Stimulated activated CD4-positive, alpha-beta T cell treated with anti-CD3 and anti-CD28 coated beads, TNF-alpha, amount 100 ng/mL, for 48 hours (primary cell): ENCODE measurements at regions not wholly inside any gene's neighbourhood (a gene's known extent, or its start where the extent isn't known, plus 50 kb on each side); places are given as distances from the start of the nearest gene placed in this dataset.

ENCODE experiments used
- DNase-seq, 3 donors: peaks; one replicate each; pipeline ENCODE4 v3.0.0-alpha.2; 2020; ENCODE audit warnings: low read depth in 3 of 3

DNA sequence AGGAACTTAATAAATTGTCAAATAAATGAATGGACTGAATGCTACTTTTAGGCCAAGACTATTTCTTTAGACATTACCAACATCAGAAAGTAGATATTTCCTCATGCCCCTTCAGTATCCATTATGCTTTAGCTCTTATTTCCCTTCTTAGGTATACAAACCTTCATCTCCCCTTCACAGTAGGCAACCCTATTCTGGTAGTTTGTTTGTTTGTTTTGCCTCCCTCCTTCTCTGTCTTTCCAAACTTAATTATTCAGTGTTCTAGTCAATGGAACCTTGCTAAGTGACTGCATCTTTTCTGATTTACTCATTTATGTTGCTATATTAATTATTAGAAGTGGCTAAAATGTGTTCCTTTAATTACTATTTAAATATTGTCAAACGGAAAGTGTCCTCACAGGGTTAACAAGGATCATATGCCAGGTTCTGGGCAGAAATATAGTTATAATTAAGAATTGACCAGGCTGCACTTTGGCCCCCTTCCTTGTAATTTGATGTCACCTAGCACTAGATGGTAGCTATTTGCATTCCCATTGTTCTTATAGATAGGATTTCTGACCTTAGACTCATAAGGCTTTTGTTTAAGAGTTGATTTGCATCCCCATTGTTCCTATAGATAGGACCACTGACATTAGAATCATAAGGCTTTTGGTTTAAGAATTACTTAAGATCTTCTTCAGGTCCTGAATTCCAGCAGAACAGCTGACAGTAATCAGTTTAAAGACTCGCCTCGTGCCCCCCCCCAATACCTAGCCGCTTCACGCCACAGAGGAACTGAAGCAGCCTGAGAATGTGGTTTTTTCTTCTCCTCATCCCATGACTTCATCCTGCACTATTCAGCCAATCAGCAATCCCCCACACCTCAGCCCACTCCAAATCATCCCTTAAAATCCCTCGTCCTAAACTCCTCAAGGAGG lies 84.4 kb upstream of the NUDT12 start:
- no peak for DNase-seq

DNA sequence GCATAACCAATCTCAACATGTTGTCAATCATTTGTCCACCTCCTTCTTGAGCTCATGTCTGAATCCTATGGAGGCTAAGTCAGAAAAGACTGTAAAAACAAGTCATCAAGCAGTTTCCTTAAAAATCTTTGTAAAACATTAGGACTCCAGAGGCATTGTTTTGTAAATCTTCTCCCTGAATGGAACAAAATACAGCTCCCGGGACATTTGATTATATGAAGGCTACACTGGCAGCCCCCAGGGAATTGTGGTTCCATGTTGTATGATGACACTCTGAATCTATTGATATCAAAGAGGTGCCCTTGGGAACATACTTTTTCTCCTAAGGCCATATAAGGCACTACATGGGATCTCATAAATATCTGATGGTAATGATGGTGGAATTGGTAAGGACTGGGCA lies 83.2 kb upstream of the NUDT12 start:
- no peak for DNase-seq

DNA sequence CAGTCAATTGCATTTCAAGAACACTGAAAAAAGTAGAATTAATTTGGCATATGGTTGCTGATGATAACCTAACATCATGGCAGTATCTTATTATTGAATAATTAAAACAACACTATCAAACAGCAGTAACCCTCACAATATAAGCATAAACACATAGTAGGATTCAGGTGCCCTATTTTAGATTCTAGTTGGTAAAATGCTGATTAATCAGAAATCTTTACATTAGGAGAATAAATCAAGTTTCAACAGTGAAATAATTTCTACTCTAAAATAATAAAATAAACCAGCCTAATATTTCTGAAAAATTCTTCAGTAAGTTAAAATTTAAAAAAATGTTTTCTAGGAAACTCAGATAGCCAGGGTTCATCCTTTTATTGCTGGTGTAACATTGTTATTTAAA lies 76.4 kb upstream of the NUDT12 start:
- DNase-seq, result no peak

DNA sequence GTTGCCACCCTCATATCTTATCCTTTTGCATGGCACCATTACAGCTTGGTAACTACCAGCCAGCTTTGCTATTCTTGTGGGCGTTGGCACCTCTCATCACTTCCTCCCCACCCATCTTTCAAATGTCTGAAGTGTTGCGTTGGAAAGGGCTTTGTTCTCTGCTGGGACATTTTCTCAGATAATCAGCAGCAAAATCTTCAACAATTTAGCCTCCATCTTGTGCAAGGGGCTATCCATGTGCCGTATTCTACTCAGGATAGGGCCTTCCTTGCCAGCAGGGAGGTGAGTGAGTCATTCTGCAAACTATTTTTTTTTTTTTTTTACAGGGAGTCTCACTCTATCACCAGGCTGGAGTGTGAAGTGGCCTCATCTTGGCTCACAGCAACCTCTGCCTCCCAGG lies 62.1 kb upstream of the NUDT12 start:
- DNase-seq, result no peak

DNA sequence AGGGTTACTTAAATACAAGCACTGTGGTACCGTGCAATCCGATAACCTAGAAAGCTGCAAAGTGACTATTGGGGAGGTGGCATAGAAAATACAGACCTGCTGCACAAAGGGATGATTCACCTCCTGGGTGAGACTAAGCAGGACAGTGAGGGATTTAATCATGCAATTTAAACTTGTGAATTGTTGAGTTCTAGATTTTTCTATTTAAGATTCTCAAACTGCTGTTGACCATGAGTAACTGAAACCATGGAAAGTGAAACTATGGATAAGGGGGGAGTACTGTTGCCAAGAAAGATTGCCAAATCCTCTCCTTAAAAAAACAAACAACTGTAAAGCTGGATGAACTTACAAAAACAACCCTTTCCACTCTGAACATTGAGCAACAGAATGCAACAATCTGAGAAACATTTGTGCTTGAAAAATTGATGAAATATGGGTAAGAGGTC lies 61.5 kb upstream of the NUDT12 start:
- DNase-seq, result no peak

DNA sequence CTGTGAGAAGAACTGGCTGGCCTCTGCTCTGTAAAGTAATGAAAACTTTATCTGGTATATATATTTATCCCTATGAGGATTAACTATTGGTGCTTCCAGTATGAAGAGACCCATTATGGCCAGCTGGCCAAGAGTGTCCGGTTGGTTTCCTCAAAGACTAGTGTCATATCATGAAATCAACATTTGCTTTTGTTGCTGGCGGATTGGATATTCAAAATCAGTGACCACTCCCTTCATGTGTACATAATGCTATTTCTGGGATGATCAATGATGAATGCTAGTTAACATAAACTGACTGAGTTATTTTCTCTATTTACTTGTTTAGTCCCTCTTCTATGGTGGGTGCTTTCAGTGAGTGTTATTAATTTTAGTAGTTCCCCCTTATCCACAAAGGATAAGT lies 60.8 kb upstream of the NUDT12 start:
- no peak for DNase-seq

DNA sequence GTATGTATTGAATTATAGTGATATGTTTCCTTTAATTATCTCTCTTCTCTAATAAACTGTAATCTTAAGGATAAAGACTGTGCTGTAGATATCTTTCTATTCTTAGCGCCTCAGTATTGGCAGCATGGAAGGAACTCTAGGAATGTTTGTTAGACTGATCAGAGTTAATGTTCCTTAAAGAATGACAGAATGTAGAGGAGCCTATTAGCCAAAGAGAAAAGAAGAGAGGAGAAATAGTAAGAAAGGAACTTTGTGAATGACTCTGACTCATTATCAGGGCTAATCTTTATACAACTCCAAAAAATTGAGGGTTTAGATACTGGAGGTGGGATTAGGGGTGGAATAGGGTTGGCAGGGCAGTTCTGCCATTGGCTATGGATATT lies 59.0 kb upstream of the NUDT12 start:
- no peak for DNase-seq

DNA sequence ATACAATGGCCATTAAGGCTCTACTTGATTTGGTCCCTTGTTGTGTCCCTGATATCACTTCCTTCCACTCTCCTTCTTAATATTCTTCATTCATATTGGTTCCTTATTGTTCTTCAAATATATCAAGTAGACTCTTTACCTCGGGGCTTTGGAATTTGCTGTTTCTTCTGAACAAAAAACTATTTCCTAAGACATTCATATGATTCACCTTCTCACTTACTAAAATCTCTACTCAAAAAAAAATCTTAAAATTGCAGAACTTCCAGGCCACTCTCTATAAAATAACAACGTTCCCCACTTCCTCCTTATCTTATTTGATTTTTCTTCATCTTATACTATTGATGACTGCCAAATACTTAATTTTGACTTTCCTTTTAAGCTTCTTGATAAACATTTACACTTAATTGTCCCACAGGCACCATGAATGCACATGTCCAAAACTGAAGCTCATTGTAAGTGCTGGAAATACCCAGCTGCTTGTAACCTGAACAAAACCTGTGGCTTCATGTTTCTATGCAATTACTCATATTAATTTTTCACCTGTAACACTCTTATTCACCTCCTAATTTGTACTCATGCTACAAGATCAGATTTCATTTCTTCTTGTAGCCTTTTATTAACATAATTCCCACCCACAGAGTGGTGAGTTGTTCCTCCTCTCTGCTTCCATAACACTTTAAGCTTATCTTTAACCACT lies 58.4 kb upstream of the NUDT12 start:
- DNase-seq, result no peak

DNA sequence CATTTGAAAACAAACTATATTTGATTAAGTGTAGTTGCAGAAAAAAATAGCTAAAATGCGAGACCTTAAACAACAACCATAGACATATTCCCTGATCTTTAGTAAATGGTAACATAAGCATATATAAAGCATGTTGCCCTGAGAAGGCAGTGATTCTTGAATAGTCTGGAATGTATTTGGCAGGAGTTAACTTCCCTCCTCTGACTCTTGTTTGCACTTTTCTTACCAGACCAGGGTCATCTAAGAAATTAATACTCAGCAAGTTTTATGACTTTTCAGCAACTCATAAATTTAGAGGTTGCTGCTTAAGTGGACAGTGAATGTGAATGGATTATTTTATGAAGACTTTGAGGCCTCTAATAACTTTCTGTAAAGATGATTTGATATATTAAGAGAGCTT lies 55.3 kb upstream of the NUDT12 start:
- DNase-seq, result no peak

DNA sequence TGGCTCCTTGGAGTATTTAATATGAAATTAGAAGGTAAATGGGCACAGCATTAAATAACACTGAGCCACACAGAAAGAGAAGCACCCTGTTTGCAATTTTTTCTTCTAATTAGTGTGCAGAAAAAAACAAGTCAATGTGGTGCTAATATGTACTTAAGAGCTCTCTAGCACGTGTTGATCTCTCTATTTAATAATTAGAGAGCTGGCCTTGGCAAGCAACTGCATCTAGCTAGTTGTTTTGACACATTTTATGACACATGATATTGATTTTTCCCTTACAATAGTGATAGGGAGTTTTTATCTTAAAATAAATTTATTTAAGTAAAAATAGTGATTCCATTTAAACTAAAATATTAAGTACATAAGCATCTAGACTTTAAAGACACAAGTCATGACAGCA lies 54.5 kb upstream of the NUDT12 start:
- no peak for DNase-seq

DNA sequence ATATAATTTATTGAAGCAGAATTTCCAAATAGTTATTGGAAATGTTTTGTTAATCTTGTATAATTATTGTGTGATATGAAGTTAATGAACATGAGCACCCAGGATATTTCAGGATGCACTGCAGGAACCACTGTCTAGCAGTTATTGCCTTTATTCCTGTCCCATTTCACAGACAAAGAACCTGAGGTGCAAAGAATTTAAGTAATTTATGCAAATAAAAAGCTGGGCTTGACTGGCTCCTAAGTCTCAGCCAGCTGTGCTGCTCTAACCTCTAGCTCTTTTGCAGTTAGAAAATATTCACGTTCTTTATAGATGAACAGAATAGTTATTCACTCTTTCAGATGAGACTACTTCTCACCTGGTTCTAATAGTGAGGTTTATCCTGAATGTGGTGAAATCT lies 50.0 kb upstream of the NUDT12 start:
- no peak for DNase-seq
